ENCODE measurements at regions not wholly inside any gene's neighbourhood (a gene's known extent, or its start where the extent isn't known, plus 50 kb on each side); places are given as distances from the start of the nearest gene placed in this dataset.

GRCh38 chr22:27518531-27519340 is 282.8 kb downstream of the MN1 start:
- no peak for DNase-seq (ENCODE audit: extremely low read depth, insufficient read length)
- no peak overlapping the region for H3K4me3 ChIP-seq (replicated peaks; ENCODE audit: low read depth, low read length)
- TF ChIP-seq CTCF (IDR thresholded peaks at IDR 0.05; ENCODE audit: insufficient read depth, low read length, poor library complexity, severe bottlenecking): no peak

GRCh38 chr22:27523711-27524110 is 277.8 kb downstream of the MN1 start:
- no peak for TF ChIP-seq CTCF (IDR thresholded peaks at IDR 0.05; ENCODE audit: insufficient read depth, low read length, poor library complexity, severe bottlenecking)
- H3K27me3 ChIP-seq (replicated peaks; ENCODE audit: control insufficient read depth, insufficient read depth, low read length): no peaks in the 10 kb centered on the region
- no peaks in the 10 kb centered on the region for H3K36me3 ChIP-seq (ENCODE audit: control insufficient read depth, insufficient read depth, low read length)
- no peak overlapping the region for H3K4me3 ChIP-seq (replicated peaks; ENCODE audit: low read depth, low read length)
- no peak for DNase-seq (ENCODE audit: extremely low read depth, insufficient read length)

More at GRCh38 chr22:27518531-27519340, 282.8 kb downstream of the MN1 start:
- Histone ChIP-seq H3K36me3 (ENCODE audit: control insufficient read depth, insufficient read depth, low read length) (no peaks in the 10 kb centered on the region), H3K27me3 (replicated peaks; ENCODE audit: control insufficient read depth, insufficient read depth, low read length) (no peaks in the 10 kb centered on the region; the same call in 1 of the 2 replicates)

GRCh38 chr22:27525711-27526110 is 275.8 kb downstream of the MN1 start:
- Histone ChIP-seq H3K27me3 (replicated peaks; ENCODE audit: control insufficient read depth, insufficient read depth, low read length) (no peaks in the 10 kb centered on the region), H3K36me3 (ENCODE audit: control insufficient read depth, insufficient read depth, low read length) (no peaks in the 10 kb centered on the region), H3K4me3 (replicated peaks; ENCODE audit: low read depth, low read length) (no peak overlapping the region)
- no peak for DNase-seq (ENCODE audit: extremely low read depth, insufficient read length)
- no peak for TF ChIP-seq CTCF (IDR thresholded peaks at IDR 0.05; ENCODE audit: insufficient read depth, low read length, poor library complexity, severe bottlenecking)

- Histone ChIP-seq H3K36me3 (ENCODE audit: control insufficient read depth, insufficient read depth, low read length) (no peaks in the 10 kb centered on the region), H3K4me3 (replicated peaks; ENCODE audit: low read depth, low read length) (no peak overlapping the region), H3K27me3 (replicated peaks; ENCODE audit: control insufficient read depth, insufficient read depth, low read length) (no peaks in the 10 kb centered on the region)
- no peak for TF ChIP-seq CTCF (IDR thresholded peaks at IDR 0.05; ENCODE audit: insufficient read depth, low read length, poor library complexity, severe bottlenecking)
- no peak for DNase-seq (ENCODE audit: extremely low read depth, insufficient read length)
Measured at GRCh38 chr22:27526901-27527300, 274.7 kb downstream of the MN1 start.

GRCh38 chr22:27531782-27532530 is 269.6 kb downstream of the MN1 start:
- Histone ChIP-seq H3K36me3 (ENCODE audit: control insufficient read depth, insufficient read depth, low read length) (no peaks in the 10 kb centered on the region), H3K27me3 (replicated peaks; ENCODE audit: control insufficient read depth, insufficient read depth, low read length) (no peaks in the 10 kb centered on the region), H3K4me3 (replicated peaks; ENCODE audit: low read depth, low read length) (no peak overlapping the region)
- TF ChIP-seq CTCF (IDR thresholded peaks at IDR 0.05; ENCODE audit: insufficient read depth, low read length, poor library complexity, severe bottlenecking): no peak
- DNase-seq (ENCODE audit: extremely low read depth, insufficient read length): no peak

All from GM06990 (cell line).